ENCODE measurements at regions not wholly inside any gene's neighbourhood (a gene's known extent, or its start where the extent isn't known, plus 50 kb on each side); places are given as distances from the start of the nearest gene placed in this dataset.

GRCh38 chr22:49634006-49634772 lies 193.5 kb downstream of the BRD1 start:
- 88 to 92% (median 90%) methylated on average over 14 to 22 of the region's 22 CpGs for WGBS, 4 donors
- no peak for ATAC-seq
- H3K27me3 ChIP-seq: no peaks in the 10 kb centered on the region
- no peaks in the 10 kb centered on the region for H3K9me3 ChIP-seq
- peak in 3 of 5 donors; percentile 16 to 58 (median 18) for DNase-seq
- peaks cover 0 to 14% (median 8%) of the 10 kb centered on the region in 12 donors for H3K4me1 ChIP-seq
- TF ChIP-seq POLR2A (IDR thresholded peaks at IDR 0.05) (no peak), CTCF (IDR thresholded peaks at IDR 0.05) (no peak)
- no peak overlapping the region for H3K4me3 ChIP-seq
- no peaks in the 10 kb centered on the region for H3K36me3 ChIP-seq
- H3K27ac ChIP-seq: no peak overlapping the region
- intact Hi-C loops (cut with DNase I): loop anchor here in 6 of 10 donors (5.0 to 10.0 kb wide), 7 partner anchors 319 to 1062 kb away; no protein-coding TSS in a partner anchor

- Histone ChIP-seq H3K4me3 (peak overlapping the region in 1 of 12 donors; percentile 41), H3K4me1 (peaks cover 0 to 14% (median 11%) of the 10 kb centered on the region in 12 donors), H3K36me3 (no peaks in the 10 kb centered on the region), H3K27ac (peak overlapping the region in 1 of 12 donors; percentile 22), H3K27me3 (no peaks in the 10 kb centered on the region), H3K9me3 (no peaks in the 10 kb centered on the region)
- intact Hi-C loops (cut with DNase I): loop anchor here in 6 of 10 donors (2.0 to 10.0 kb wide), 8 partner anchors 318 to 1061 kb away; no protein-coding TSS in a partner anchor
- TF ChIP-seq CTCF (IDR thresholded peaks at IDR 0.05) (no peak), POLR2A (IDR thresholded peaks at IDR 0.05) (no peak)
- ATAC-seq (peak in 1 of 4 donors; percentile 36), DNase-seq (peak in 3 of 5 donors; percentile 31 to 57 (median 32))
- 39 to 65% (median 53%) methylated on average over 11 to 12 of the region's 12 CpGs for WGBS, 4 donors
These were observed 194.7 kb downstream of the BRD1 start for GRCh38 chr22:49633010-49633324.

GRCh38 chr22:49632199-49633009 lies 195.3 kb downstream of the BRD1 start:
- intact Hi-C loops (cut with DNase I): loop anchor here in 6 of 10 donors (2.0 to 10.0 kb wide), 8 partner anchors 318 to 1060 kb away; no protein-coding TSS in a partner anchor
- no peak for TF ChIP-seq POLR2A (IDR thresholded peaks at IDR 0.05)
- peak; percentile 62 to 94 (median 82) for TF ChIP-seq CTCF (IDR thresholded peaks at IDR 0.05)
- no peaks in the 10 kb centered on the region for H3K36me3 ChIP-seq
- 10 to 18% (median 12%) methylated on average over 24 to 51 of the region's 51 CpGs for WGBS, 4 donors
- H3K4me1 ChIP-seq: peaks cover 0 to 14% (median 11%) of the 10 kb centered on the region in 12 donors
- no peaks in the 10 kb centered on the region for H3K27me3 ChIP-seq
- ATAC-seq (peak; percentile 69 to 86 (median 78)), DNase-seq (peak; percentile 48 to 81 (median 56))
- peak overlapping the region in 11 of 12 donors; percentile 12 to 53 (median 44) for H3K4me3 ChIP-seq
- no peaks in the 10 kb centered on the region for H3K9me3 ChIP-seq
- H3K27ac ChIP-seq: peak overlapping the region in 4 of 12 donors; percentile 12 to 33 (median 26)

Measured in heart left ventricle (tissue), 16 donors.